ENCODE measurements at regions not wholly inside any gene's neighbourhood (a gene's known extent, or its start where the extent isn't known, plus 50 kb on each side); places are given as distances from the start of the nearest gene placed in this dataset.
"Not testable (repeated sequence)": the region's sequence is repeated elsewhere in the genome, so short reads cannot be mapped to it uniquely, and the experiment has no call there.

GRCh38 chr10:90089719-90090118, 388.3 kb downstream of the KIF20B start:
- DNase-seq (ENCODE audit: low spot score), result no peak
- H3K27ac ChIP-seq, result no peak overlapping the region
- H3K4me3 ChIP-seq, result no peak overlapping the region
- TF ChIP-seq CTCF (IDR thresholded peaks at IDR 0.05), result no peak

DNA sequence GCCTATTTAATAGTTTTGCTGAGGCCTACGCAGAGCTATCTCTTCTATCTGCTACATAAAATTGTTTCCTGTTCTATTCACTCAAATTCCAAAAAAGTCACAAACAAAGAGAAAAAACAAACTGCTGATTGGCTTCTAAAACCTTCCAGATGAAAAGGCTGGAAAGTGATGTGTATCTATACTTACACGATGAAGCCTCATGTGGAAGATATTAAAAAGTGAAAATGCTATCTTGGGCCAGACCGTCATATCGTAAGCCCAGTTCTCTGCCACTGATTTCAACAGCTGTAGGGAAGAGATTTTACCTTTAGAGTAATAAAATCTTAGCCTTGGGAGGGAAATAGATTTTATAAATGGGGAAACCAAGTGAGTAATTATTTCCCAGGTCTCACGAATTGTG, 394.8 kb downstream of the KIF20B start:
- Histone ChIP-seq H3K4me3 (no peak overlapping the region), H3K27ac (no peak overlapping the region)
- no peak for TF ChIP-seq CTCF (IDR thresholded peaks at IDR 0.05)
- no peak for DNase-seq (ENCODE audit: low spot score)

- not testable (repeated sequence) for H3K4me3 ChIP-seq; DNase-seq (ENCODE audit: low spot score); H3K27ac ChIP-seq
Measured at GRCh38 chr10:90107581-90107980, 406.2 kb downstream of the KIF20B start.

GRCh38 chr10:90111671-90112070, 410.3 kb downstream of the KIF20B start:
- H3K27ac ChIP-seq, result no peak overlapping the region
- TF ChIP-seq CTCF (IDR thresholded peaks at IDR 0.05), result no peak
- H3K4me3 ChIP-seq, result no peak overlapping the region
- DNase-seq (ENCODE audit: low spot score), result no peak

DNA sequence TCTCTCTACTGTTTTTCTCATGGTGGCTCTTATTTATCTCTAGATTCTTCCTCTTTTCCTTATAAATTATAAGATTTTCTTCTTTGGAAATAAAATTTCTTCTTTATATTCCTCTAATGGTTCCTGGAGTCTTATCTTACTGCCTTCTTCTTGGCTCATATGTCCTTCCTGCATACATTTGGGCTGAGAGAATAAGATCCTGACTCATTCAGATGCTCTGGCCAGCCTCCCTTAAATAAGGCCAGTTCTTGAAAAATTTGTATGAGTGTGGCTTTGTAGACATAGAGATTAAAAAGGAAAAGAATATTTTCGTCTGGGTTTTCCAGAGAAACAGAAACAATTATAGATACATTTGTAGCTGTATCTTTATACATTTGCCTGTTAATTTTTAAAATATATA, 411.3 kb downstream of the KIF20B start:
- no peak for DNase-seq (ENCODE audit: low spot score)
- no peak for TF ChIP-seq CTCF (IDR thresholded peaks at IDR 0.05)

DNA sequence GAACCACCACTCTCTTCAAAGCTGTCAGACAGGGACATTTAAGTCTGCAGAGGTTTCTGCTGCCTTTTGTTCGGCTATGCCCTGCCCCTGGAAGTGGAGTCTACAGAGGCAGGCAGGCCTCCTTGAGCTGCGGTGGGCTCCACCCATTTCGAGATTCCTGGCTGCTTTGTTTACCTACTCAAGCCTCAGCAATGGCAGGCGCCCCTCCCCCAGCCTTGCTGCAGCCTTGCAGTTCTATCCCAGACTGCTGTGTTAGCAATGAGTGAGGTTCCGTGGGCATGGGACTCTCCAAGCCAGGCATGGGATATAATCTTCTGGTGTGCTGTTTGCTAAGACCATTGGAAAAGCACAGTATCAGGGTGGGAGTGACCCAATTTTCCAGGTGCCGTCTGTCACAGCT, 417.2 kb downstream of the KIF20B start:
- DNase-seq (ENCODE audit: low spot score); H3K27ac ChIP-seq; H3K4me3 ChIP-seq: not testable (repeated sequence)

More for the DNA sequence above, 411.3 kb downstream of the KIF20B start:
- Histone ChIP-seq H3K27ac (no peak overlapping the region), H3K4me3 (no peak overlapping the region)

GRCh38 chr10:90119631-90120280, 418.4 kb downstream of the KIF20B start:
- not testable (repeated sequence) for H3K4me3 ChIP-seq; DNase-seq (ENCODE audit: low spot score); H3K27ac ChIP-seq

- Histone ChIP-seq H3K27ac (no peak overlapping the region), H3K4me3 (no peak overlapping the region)
- no peak for DNase-seq (ENCODE audit: low spot score)
- TF ChIP-seq CTCF (IDR thresholded peaks at IDR 0.05), result no peak
Measured at GRCh38 chr10:90125456-90126255, 424.3 kb downstream of the KIF20B start.
